Heart left ventricle (tissue), 16 donors: ENCODE measurements at regions not wholly inside any gene's neighbourhood (a gene's known extent, or its start where the extent isn't known, plus 50 kb on each side); places are given as distances from the start of the nearest gene placed in this dataset.

Experiments used
- ATAC-seq, 4 donors: fragments of 200-7000 bp; cut with Tn5 transposase; one replicate each; pipeline ENCODE4 v1.9.1; 2020 to 2022; ENCODE audit warnings: moderate library complexity in 4 of 4, mild to moderate bottlenecking in 3 of 4, moderate number of reproducible peaks in 1 of 4
- DNase-seq, 5 donors: peaks; one replicate each; pipeline ENCODE4 v3.0.0-alpha.2; 2020
- H3K27ac ChIP-seq, 12 donors: fragments of 200-600 bp; sonication (generic) in 4 of 12; one replicate each; pipeline versions ENCODE4 v1.5.0 to v1.8.0; 2016 to 2022; ENCODE audit warnings: mild to moderate bottlenecking in 2 of 12
- H3K27me3 ChIP-seq, 9 donors: fragments of 200-600 bp; sonication (generic) in 2 of 9; one replicate each; pipeline versions ENCODE4 v1.5.1 to v1.8.0; 2016 to 2022; ENCODE audit warnings: mild to moderate bottlenecking in 3 of 9
- H3K36me3 ChIP-seq, 9 donors: fragments of 200-600 bp; sonication (generic) in 2 of 9; one replicate each; pipeline versions ENCODE4 v1.5.0 to v1.8.0; 2018 to 2022; ENCODE audit warnings: mild to moderate bottlenecking in 2 of 9
- H3K4me1 ChIP-seq, 12 donors: fragments of 200-600 bp; sonication (generic) in 4 of 12; one replicate each; pipeline versions ENCODE4 v1.5.0 to v1.8.0; 2016 to 2022; ENCODE audit warnings: mild to moderate bottlenecking in 3 of 12
- H3K4me3 ChIP-seq, 12 donors: fragments of 200-600 bp; sonication (generic) in 4 of 12; one replicate each; pipeline versions ENCODE4 v1.5.0 to v1.8.0; 2017 to 2022; ENCODE audit warnings: mild to moderate bottlenecking in 9 of 12, moderate library complexity in 4 of 12
- H3K9me3 ChIP-seq, 12 donors: fragments of 200-600 bp; sonication (generic) in 4 of 12; one replicate each; pipeline versions ENCODE4 v1.5.0 to v1.8.0; 2016 to 2022; ENCODE audit warnings: mild to moderate bottlenecking in 1 of 12
- POLR2A ChIP-seq, 2 donors: fragments of 450-650 bp; IDR thresholded peaks; one replicate each; pipeline ENCODE4 v1.6.1; 2017; ENCODE audit warnings: antibody characterized with exemption in 2 of 2, mild to moderate bottlenecking in 2 of 2, moderate library complexity in 2 of 2
- WGBS, 4 donors: extraction: QIAGEN DNeasy Blood & Tissue Kit in 2 of 4; methylation state at CpG; one replicate each; pipeline versions ENCODE4 v1.1.5 to v1.1.7; 2013 to 2018; 5-methylcytosine and 5-hydroxymethylcytosine counted together
- intact Hi-C, 10 donors: fragments of 100-400 bp; cut with DNase I; formaldehyde crosslinking; loops; one replicate each; pipeline versions ENCODE4 v1.11.1 to v1.14.2; 2022
- TF ChIP-seq, protein P1 (sequence below), 12 donors: fragments of 200-600 bp; sonication (generic) in 4 of 12; IDR thresholded peaks; one replicate each; pipeline versions ENCODE4 v1.5.0 to v1.8.0; 2018 to 2022; ENCODE audit warnings: antibody characterized with exemption in 12 of 12, mild to moderate bottlenecking in 5 of 12
- donor health status: ischemic (EF 13 %, LVEDD 7.1; RV severe dilation, severe dysfunction).
- donor health status: healthy with polysubstance abuse.
- donor health status: DM: no; HTN: yes; CAD: no.
- donor health status: DM: no; HTN: no; CAD: no.
- donor health status: ischemic (EF 25% LVEDD 6.9; RV normal size, moderate dysfunction).
- donor health status: ischemic (EF 25% LVEDD 5.7; RV mildly dilated, moderate dysfunction).
- donor health status: healthy.
- donor health status: DM: yes; HTN: yes; CAD: no.
- donor health status: ischemic (EF 35%, LVEDD 5.7; RV mildly dilated, moderate dysfunction).
- donor health status: nonischemic (EF 11% LVEDD 7.7; RV severe dilation, severe dysfunction).
- donor health status: DM: yes; HTN: yes; CAD: no.
- donor health status: PGD.
- donor health status: ischemic (EF 29% LVEDD 5.4; RV normal size, mild dysfunction).
- donor health status: nonischemic (EF 23%, LVEDD 6.1; RV moderate dilation, normal function).

DNA sequence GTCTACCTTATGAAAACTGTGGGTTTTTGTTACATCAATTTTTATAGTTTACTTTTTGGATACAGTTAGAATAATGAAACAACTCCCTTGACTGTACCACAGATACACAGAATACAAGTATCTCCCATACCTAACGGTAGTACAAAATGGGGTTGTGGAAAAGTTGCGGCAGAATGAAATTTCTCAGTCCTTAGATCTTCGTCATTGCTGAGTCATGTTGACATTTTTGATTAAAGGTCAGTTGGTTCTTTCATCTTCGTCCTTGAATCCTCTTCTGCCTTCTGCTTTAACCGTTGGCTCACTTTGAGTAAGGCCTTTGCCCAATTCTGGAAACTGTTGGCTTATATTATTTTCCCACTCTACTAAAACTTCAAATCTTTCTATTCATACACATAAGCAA is 75.6 kb downstream of the TRIML1 start:
- no peak overlapping the region for H3K4me3 ChIP-seq
- no peak for TF ChIP-seq POLR2A (IDR thresholded peaks at IDR 0.05)
- TF ChIP-seq, protein P1, sequence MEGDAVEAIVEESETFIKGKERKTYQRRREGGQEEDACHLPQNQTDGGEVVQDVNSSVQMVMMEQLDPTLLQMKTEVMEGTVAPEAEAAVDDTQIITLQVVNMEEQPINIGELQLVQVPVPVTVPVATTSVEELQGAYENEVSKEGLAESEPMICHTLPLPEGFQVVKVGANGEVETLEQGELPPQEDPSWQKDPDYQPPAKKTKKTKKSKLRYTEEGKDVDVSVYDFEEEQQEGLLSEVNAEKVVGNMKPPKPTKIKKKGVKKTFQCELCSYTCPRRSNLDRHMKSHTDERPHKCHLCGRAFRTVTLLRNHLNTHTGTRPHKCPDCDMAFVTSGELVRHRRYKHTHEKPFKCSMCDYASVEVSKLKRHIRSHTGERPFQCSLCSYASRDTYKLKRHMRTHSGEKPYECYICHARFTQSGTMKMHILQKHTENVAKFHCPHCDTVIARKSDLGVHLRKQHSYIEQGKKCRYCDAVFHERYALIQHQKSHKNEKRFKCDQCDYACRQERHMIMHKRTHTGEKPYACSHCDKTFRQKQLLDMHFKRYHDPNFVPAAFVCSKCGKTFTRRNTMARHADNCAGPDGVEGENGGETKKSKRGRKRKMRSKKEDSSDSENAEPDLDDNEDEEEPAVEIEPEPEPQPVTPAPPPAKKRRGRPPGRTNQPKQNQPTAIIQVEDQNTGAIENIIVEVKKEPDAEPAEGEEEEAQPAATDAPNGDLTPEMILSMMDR (IDR thresholded peaks at IDR 0.05), result no peak
- no peak overlapping the region for H3K27ac ChIP-seq
- H3K27me3 ChIP-seq, result peaks cover 0 to 20% (median 4%) of the 10 kb centered on the region in 9 donors
- 78 to 85% (median 81%) methylated on average over 5 of the region's 5 CpGs for WGBS, 4 donors
- intact Hi-C loops, result no loop called here
- H3K9me3 ChIP-seq, result peaks cover 0 to 5% (median 0%) of the 10 kb centered on the region in 12 donors
- ATAC-seq (no peak), DNase-seq (no peak)
- no peaks in the 10 kb centered on the region for H3K36me3 ChIP-seq
- H3K4me1 ChIP-seq, result no peaks in the 10 kb centered on the region

DNA sequence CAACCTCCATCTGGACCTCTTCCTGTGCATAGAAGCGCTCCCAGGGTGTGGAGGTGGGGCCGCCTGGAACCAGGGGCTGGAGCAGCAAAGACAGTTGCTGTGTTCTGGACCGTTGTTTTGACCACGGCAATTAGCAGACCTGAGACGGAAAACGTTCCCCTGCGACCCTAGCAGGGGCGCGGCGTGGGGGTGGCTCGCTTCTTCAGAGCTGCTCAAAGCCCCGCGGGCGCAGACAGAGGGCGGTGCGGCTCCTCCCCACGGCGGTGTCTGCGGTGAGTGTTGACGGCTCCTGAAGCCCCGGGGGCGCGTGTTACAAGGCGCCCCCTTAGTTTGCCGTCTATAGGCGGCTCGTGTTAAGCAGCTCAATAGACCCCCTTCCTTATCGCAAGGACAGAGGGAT is 79.2 kb downstream of the TRIML1 start:
- Histone ChIP-seq H3K27ac (no peak overlapping the region), H3K27me3 (peaks cover 0 to 20% (median 4%) of the 10 kb centered on the region in 9 donors), H3K36me3 (no peaks in the 10 kb centered on the region), H3K9me3 (peaks cover 0 to 5% (median 0%) of the 10 kb centered on the region in 12 donors), H3K4me1 (no peaks in the 10 kb centered on the region), H3K4me3 (no peak overlapping the region)
- WGBS, 4 donors, result 40 to 75% (median 67%) methylated on average over 14 to 28 of the region's 28 CpGs
- intact Hi-C loops, result no loop called here
- no peak for ATAC-seq
- TF ChIP-seq POLR2A (IDR thresholded peaks at IDR 0.05), result no peak
- TF ChIP-seq, protein P1 (IDR thresholded peaks at IDR 0.05), result no peak
- DNase-seq, result no peak

DNA sequence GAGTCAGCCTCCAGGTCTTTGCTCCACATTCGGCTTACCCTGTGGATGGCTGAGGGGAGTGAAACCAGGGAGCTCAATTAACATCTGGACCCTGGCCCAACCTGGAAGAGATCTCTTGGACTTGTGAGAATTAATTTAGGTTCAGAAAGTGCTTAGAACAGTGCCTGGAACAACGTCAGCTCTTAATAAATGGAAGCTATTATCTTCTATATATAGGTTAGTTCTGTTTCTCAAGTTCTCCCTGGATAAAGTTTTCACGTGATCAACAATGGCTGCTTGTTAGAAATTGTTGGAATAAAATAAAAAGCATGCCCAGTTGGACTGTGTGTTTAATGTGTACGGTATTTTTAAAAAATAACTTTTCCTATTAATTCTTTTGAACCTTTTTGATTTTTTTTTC is 80.8 kb downstream of the TRIML1 start:
- Histone ChIP-seq H3K9me3 (peaks cover 0 to 5% (median 0%) of the 10 kb centered on the region in 12 donors), H3K4me3 (no peak overlapping the region), H3K36me3 (no peaks in the 10 kb centered on the region), H3K27me3 (peaks cover 0 to 20% (median 4%) of the 10 kb centered on the region in 9 donors), H3K4me1 (no peaks in the 10 kb centered on the region), H3K27ac (no peak overlapping the region)
- TF ChIP-seq, protein P1 (IDR thresholded peaks at IDR 0.05), result no peak
- 68 to 74% (median 72%) methylated on average over 4 of the region's 4 CpGs for WGBS, 4 donors
- intact Hi-C loops, result no loop called here
- DNase-seq (no peak), ATAC-seq (no peak)

DNA sequence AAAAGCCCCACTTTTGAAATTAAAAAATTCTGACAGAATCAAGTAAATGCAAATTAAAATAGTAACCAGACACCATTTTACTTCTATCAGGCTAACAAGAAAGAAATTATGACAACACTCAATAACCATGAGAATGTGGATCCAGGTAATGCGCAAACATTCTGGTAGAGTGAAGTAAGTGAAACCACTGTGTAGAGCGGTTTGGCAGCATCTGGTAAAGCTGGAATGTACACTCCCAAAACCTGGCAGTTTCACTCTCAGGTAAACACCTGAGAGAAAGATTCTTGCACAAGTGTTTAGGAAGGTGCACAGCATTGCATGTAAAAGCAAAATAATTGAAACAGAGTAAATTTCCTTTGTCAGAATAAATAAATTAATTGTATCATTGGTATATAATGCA is 81.8 kb downstream of the TRIML1 start:
- peaks cover 0 to 20% (median 4%) of the 10 kb centered on the region in 9 donors for H3K27me3 ChIP-seq
- H3K27ac ChIP-seq, result no peak overlapping the region
- WGBS, 4 donors, result 94 to 97% (median 96%) methylated on average over 2 of the region's 2 CpGs
- DNase-seq (no peak), ATAC-seq (no peak)
- TF ChIP-seq, protein P1 (IDR thresholded peaks at IDR 0.05), result no peak
- no peak for TF ChIP-seq POLR2A (IDR thresholded peaks at IDR 0.05)
- H3K36me3 ChIP-seq, result no peaks in the 10 kb centered on the region
- intact Hi-C loops, result no loop called here
- H3K4me1 ChIP-seq, result no peaks in the 10 kb centered on the region
- H3K4me3 ChIP-seq, result no peak overlapping the region
- peaks cover 0 to 5% (median 0%) of the 10 kb centered on the region in 12 donors for H3K9me3 ChIP-seq
